ENCODE measurements at regions not wholly inside any gene's neighbourhood (a gene's known extent, or its start where the extent isn't known, plus 50 kb on each side); places are given as distances from the start of the nearest gene placed in this dataset.

GRCh38 chr6:12479881-12480280 lies 189.7 kb downstream of the EDN1 start:
- TF ChIP-seq CTCF (conservative IDR thresholded peaks at IDR 0.05; ENCODE audit: low read depth, low read length) = no peak
- DNase-seq (ENCODE audit: low read depth) = no peak

GRCh38 chr6:12480379-12480778 lies 190.2 kb downstream of the EDN1 start:
- no peak for TF ChIP-seq CTCF (conservative IDR thresholded peaks at IDR 0.05; ENCODE audit: low read depth, low read length)
- no peak overlapping the region for H3K4me3 ChIP-seq (ENCODE audit: low read depth, low read length)
- no peak for DNase-seq (ENCODE audit: low read depth)

More at GRCh38 chr6:12479881-12480280, 189.7 kb downstream of the EDN1 start:
- no peak overlapping the region for H3K4me3 ChIP-seq (ENCODE audit: low read depth, low read length)

DNA sequence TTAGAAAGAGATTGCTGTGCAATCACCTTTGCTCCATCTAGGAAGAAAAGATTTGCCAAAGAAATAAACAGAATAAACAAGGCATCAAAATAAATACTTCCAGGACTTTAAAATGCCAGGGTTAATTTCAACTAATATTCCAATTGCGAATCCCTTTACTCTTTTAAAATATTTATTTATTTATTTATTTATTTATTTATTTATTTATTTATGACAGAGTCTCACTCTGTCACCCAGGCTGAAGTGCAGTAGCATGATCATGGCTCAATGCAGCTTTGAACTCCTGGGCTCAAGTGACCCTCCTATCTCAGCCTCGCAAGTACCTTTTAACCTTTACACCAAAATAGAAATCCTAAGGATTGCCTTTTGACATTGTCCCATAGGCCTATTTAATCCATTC lies 191.1 kb downstream of the EDN1 start:
- TF ChIP-seq CTCF (conservative IDR thresholded peaks at IDR 0.05; ENCODE audit: low read depth, low read length) = no peak
- H3K4me3 ChIP-seq (ENCODE audit: low read depth, low read length) = no peak overlapping the region
- no peak for DNase-seq (ENCODE audit: low read depth)

DNA sequence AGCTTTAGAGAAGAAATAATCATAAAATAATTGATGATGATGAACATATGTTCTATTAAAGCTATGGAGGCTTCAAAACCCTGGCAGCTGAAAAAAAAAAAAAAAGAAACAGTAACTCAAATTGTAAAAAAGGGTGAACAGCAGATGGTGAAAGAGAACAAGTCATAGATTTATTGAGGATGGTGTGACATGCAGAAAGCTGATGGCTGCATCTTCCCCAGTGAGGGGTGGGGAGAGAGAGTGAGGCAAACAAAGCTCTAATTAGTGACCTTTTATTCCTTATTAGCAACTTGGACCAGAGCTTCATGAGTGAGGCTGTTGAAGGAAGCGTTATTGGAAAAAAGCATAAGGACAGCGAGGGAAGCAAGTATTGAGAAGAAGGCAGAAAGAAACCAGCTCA lies 191.7 kb downstream of the EDN1 start:
- no peak for TF ChIP-seq CTCF (conservative IDR thresholded peaks at IDR 0.05; ENCODE audit: low read depth, low read length)
- no peak overlapping the region for H3K4me3 ChIP-seq (ENCODE audit: low read depth, low read length)
- DNase-seq (ENCODE audit: low read depth) = no peak

- peak; percentile 53 for TF ChIP-seq CTCF (conservative IDR thresholded peaks at IDR 0.05; ENCODE audit: low read depth, low read length)
- H3K4me3 ChIP-seq (ENCODE audit: low read depth, low read length) = no peak overlapping the region
- no peak for DNase-seq (ENCODE audit: low read depth)
These were observed 192.5 kb downstream of the EDN1 start for GRCh38 chr6:12482386-12483375.

- peak; percentile 82 for DNase-seq (ENCODE audit: low read depth)
- H3K4me3 ChIP-seq (ENCODE audit: low read depth, low read length) = no peak overlapping the region
- no peak for TF ChIP-seq CTCF (conservative IDR thresholded peaks at IDR 0.05; ENCODE audit: low read depth, low read length)
These were observed 193.6 kb downstream of the EDN1 start for GRCh38 chr6:12483712-12484111.

DNA sequence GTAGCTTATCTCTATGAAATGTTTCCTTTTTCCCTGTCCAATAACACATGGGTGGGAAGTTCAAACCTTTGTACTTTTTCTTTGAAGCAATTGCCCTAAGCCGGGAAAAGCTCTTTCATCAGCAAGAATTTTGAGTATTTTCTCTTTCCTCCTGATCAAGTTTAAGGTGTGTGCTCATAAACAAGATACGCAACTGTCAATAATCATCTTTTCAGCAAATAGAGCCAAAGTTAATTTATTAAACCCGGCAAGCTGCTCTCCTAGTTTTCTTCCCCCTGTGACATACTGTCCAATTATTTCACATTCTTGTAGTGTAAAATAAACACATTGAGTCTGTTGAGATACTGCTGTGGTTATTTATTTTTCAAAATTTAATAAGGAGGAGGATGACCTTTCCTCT lies 194.4 kb downstream of the EDN1 start:
- TF ChIP-seq CTCF (conservative IDR thresholded peaks at IDR 0.05; ENCODE audit: low read depth, low read length) = no peak
- no peak overlapping the region for H3K4me3 ChIP-seq (ENCODE audit: low read depth, low read length)
- DNase-seq (ENCODE audit: low read depth) = no peak

Data from epithelial cell of proximal tubule (primary cell).